Stimulated activated memory B cell treated with anti-CD40 and anti-IgM and Interleukin-4, amounts not matched to agents 10 μg/mL and 1 μg/mL and 100 μg/mL, for 72 hours (primary cell): ENCODE measurements at regions not wholly inside any gene's neighbourhood (a gene's known extent, or its start where the extent isn't known, plus 50 kb on each side); places are given as distances from the start of the nearest gene placed in this dataset.
"Not testable (repeated sequence)": the region's sequence is repeated elsewhere in the genome, so short reads cannot be mapped to it uniquely, and the experiment has no call there.

Experiments
- ATAC-seq: fragments of 150-1000 bp; cut with Tn5 transposase; 2 replicates; pipeline ENCODE4 v1.10.0; 2021
- H3K27ac Mint-ChIP-seq: one replicate; pipeline ENCODE4 v1.8.0; 2022; ENCODE audit warnings: mild to moderate bottlenecking, mixed read lengths
- H3K27me3 Mint-ChIP-seq: one replicate; pipeline ENCODE4 v1.8.0; 2022; ENCODE audit warnings: mixed read lengths
- H3K36me3 Mint-ChIP-seq: one replicate; pipeline ENCODE4 v1.8.0; 2022; ENCODE audit warnings: mixed read lengths
- H3K4me1 Mint-ChIP-seq: one replicate; pipeline ENCODE4 v1.8.0; 2022; ENCODE audit warnings: mixed read lengths
- H3K4me3 Mint-ChIP-seq: one replicate; pipeline ENCODE4 v1.8.0; 2022; ENCODE audit warnings: mild to moderate bottlenecking, moderate library complexity, mixed read lengths
- H3K9me3 Mint-ChIP-seq: one replicate; pipeline ENCODE4 v1.8.0; 2022; ENCODE audit warnings: mixed read lengths

DNA sequence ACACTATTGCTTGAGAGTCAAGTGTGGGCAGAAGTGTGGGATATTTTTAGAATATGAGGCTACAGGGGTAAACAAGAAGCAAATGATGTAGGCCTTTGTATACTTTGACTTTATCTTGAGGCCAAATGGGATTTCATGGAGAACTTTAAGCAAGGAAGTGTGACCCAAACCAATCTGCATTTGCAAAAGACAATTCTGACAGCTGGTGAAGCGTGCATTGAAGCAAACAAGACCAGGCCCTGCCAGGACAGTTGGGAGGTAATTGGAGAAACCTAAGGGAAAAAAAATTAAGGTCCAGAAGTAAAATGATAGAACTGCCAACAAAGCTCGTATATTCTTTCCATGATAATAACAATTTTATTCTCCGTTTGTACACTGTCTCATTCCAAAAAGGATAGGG is 168.3 kb downstream of the TM2D1 start:
- Mint-ChIP-seq H3K27ac (no peak overlapping the region), H3K27me3 (peaks cover 9% of the 10 kb centered on the region), H3K4me1 (no peaks in the 10 kb centered on the region), H3K36me3 (no peaks in the 10 kb centered on the region), H3K4me3 (no peak overlapping the region), H3K9me3 (peaks cover 4% of the 10 kb centered on the region)
- ATAC-seq = no peak

DNA sequence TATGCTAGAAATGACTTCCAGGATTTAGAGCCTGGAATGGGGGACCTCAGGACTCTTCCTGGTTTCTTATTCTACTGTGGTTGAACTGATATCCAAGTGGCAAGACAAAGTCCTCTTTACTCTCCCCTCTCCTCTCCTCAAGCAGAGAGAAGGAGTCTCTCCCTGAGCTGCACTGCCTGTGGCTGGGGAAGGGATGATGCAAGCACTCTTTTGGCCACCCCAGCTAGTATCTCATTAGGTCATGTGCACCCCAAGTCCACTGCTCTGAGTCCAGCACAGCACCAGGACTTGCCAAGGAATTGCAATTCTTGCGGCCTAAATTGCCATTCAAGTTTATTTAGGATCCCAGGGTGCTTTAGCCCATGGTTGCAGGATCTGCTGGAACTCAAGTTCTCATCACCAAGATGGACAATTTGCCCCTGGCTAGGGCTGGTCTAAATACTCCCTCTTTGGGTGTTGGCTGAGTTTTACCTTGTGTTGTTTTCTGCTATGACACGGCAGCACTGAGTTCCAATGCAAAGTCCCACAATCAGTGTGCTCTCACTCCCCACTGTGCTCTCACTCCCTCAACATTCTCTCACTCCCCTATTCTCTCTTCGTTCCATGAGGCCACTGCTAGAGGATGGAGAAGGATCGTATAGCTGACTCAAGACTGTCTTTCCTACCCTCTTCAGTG is 172.2 kb downstream of the TM2D1 start:
- no peaks in the 10 kb centered on the region for H3K36me3 Mint-ChIP-seq
- no peak for ATAC-seq
- H3K4me3 Mint-ChIP-seq = no peak overlapping the region
- H3K27me3 Mint-ChIP-seq = peaks cover 35% of the 10 kb centered on the region
- H3K9me3 Mint-ChIP-seq = peaks cover 7% of the 10 kb centered on the region
- no peaks in the 10 kb centered on the region for H3K4me1 Mint-ChIP-seq
- H3K27ac Mint-ChIP-seq = no peak overlapping the region

DNA sequence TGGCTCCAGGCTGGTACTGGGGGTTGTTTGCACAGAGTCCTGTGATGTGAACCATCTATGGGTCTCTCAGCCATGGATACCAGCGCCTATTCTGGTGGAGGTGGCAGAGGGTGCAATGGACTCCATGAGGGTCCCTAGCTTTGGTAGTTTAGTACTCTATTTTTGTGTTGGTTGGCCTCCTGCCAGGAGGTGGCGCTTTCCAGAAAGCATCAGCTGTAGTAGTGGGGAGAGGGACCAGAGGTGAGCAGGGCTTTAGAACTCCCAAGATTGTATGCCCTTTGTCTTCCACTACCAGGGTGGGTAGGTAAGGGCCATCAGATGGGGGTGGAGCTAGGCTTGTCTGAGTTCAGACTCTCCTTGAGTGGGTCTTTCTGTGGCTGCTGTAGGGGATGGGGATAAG is 177.6 kb downstream of the TM2D1 start:
- Mint-ChIP-seq H3K27me3 (peaks cover 26% of the 10 kb centered on the region), H3K9me3 (peaks cover 10% of the 10 kb centered on the region)
- ATAC-seq, H3K4me1 Mint-ChIP-seq, H3K27ac Mint-ChIP-seq, H3K36me3 Mint-ChIP-seq, H3K4me3 Mint-ChIP-seq: not testable (repeated sequence)

DNA sequence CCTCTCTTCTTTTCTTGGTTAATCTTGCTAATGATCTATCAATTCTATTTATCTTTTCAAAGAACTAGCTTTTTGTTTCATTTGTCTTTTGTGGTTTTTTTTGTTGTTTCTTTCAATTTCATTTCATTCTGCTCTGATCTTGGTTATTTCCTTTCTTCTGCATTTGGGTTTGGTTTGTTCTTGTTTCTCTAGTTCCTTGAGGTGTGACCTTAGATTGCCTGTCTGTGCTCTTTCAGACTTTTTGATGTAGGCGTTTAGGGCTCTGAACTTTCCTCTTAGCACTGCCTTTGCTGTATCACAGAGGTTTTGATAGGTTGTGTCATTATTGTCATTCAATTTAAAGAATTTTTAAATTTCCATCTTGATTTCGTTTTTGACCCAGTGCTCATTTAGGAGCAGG is 180.1 kb downstream of the TM2D1 start:
- not testable (repeated sequence) for H3K4me1 Mint-ChIP-seq, H3K27ac Mint-ChIP-seq, ATAC-seq, H3K9me3 Mint-ChIP-seq, H3K4me3 Mint-ChIP-seq, H3K36me3 Mint-ChIP-seq
- H3K27me3 Mint-ChIP-seq = peaks cover 12% of the 10 kb centered on the region

DNA sequence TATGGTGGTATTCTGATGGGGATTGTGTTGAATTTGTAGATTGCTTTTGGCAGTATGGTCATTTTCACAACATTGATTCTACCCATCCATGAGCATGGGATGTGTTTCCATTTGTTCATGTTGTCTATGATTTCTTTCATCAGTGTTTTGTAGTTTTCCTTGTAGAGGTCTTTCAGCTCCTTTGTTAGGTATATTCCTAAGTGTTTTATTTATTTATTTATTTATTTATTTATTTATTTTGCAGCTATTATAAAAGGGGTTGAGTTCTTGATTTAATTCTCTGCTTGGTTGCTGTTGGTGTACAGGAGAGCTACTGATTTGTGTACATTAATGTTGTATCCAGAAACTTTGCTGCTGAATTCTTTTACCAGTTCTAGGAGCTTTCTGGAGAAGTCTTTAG is 181.4 kb downstream of the TM2D1 start:
- not testable (repeated sequence) for H3K9me3 Mint-ChIP-seq, H3K4me1 Mint-ChIP-seq, H3K27me3 Mint-ChIP-seq, H3K27ac Mint-ChIP-seq, ATAC-seq, H3K4me3 Mint-ChIP-seq, H3K36me3 Mint-ChIP-seq

DNA sequence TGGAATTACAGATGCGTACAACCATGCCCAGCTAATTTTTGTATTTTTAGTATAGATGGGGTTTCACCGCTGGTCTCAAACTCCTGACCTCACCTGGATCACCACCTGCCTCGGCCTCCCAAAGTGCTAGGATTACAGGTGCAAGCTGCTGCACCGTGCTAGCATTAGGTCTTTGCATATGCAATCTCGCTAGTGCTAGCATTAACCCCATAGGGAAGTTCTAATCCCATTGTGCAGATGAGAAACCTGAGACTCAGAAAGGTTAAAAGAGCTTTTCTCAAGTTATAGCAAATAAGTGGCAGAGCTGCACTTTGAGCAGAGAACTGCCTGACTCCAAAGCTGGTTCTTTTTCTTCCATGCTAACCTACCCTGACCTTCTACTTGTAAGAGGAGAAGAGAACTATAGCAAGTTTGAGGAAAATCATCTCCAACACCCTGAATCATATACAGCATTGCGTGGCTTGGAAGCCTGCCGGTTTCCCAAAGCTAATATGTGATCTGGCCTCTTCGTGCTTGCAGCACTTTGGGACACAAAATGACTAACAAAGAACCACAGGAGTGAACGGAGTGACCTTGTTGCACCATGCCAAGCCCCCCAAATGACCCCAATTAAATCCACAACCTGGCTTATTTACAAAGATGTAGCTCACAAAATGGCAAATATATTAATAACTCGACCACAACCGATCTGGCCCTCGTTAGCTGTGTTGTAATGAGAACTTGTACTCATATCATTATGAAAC is 185.1 kb downstream of the TM2D1 start:
- H3K36me3 Mint-ChIP-seq = no peaks in the 10 kb centered on the region

DNA sequence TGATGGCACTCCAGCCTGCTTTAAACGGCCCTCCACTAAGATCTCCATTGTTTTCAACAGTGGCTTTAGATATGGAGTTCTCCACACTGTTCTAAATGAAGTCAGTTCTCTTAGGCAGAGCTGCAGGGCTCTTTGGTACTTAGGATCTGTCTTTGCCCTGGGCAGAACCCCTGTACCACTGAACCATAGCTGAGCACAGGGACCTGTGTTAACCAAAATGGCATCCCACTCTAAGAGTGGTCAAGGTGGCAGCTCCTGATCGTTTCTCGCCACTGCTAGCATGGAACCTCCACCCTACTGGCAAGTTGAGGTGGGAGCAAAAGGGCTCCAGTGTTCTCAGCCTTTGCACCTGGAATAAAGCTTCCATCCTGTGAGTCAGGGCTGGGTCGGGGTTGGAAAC is 186.7 kb downstream of the TM2D1 start:
- Mint-ChIP-seq H3K27ac (no peak overlapping the region), H3K36me3 (no peaks in the 10 kb centered on the region), H3K4me1 (no peaks in the 10 kb centered on the region), H3K9me3 (peaks cover 3% of the 10 kb centered on the region), H3K4me3 (no peak overlapping the region), H3K27me3 (no peaks in the 10 kb centered on the region)
- no peak for ATAC-seq

More for the DNA sequence above, 185.1 kb downstream of the TM2D1 start:
- Mint-ChIP-seq H3K4me3 (no peak overlapping the region), H3K27me3 (no peaks in the 10 kb centered on the region), H3K4me1 (peaks cover 4% of the 10 kb centered on the region), H3K27ac (no peak overlapping the region), H3K9me3 (peaks cover 6% of the 10 kb centered on the region)
- ATAC-seq = no peak

DNA sequence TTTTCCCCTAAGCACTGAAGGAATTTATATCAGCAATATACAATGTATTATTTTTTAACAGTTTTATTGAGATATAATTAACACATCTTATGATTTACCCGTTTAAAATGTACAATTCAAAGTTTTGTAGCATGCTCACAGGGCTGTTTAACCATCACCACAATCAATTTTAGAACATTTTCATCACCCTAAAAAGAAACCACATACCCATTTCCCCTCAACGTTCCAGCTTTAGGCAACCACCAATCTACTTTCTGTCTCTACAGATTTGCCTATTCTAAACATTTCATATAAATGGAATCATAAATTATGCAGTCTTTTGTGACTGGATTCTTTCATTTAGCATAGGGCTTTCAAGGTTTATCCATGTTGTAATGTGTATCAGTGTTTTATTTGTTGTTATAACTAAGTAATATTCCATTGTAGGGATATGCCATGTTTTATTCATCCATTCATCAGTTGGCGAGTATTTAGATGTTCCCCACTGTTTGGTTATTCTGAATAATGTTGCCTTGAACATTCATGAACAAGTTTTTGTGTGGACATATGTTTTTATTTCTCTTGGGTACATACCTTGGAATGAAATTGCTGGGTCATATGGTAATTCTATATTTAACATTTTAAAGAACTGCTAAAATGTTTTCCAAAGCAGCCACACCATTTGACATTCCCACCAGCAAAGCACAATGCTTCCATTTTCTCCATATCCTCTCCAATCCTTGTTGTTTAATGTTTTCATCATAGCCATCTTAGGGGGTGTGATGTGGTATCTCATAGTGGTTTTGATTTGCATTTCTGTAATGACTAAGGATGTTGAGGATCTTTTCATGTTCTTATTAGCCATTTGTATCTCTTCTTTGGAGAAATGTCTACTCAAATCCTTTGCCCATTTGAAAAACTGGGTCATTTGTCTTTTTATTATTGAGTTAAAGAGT is 188.5 kb downstream of the TM2D1 start:
- Mint-ChIP-seq H3K27ac (no peak overlapping the region), H3K36me3 (no peaks in the 10 kb centered on the region), H3K4me3 (no peak overlapping the region), H3K4me1 (no peaks in the 10 kb centered on the region), H3K9me3 (no peaks in the 10 kb centered on the region), H3K27me3 (no peaks in the 10 kb centered on the region)
- no peak for ATAC-seq

DNA sequence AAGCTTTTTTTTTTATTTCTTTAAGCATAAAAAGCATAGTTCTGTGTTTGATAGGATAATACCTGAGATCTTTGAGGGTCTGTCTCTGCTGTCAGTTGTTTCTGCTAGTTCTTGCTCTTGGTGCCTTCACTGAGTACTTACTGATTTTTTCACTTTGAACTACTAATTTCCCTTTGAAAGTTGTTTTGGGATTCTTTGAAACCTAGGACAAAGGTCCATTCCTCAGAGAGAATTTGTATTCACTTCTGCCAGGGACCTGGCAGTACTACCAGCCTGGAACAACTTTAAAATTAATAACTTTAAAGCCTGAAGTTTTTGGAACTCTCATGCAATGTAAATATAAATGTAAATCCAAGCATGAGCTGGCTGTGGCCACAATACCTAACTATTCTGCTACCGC is 190.1 kb downstream of the TM2D1 start:
- Mint-ChIP-seq H3K4me3 (no peak overlapping the region), H3K9me3 (no peaks in the 10 kb centered on the region), H3K27ac (no peak overlapping the region), H3K27me3 (peaks cover 6% of the 10 kb centered on the region), H3K4me1 (no peaks in the 10 kb centered on the region), H3K36me3 (no peaks in the 10 kb centered on the region)
- ATAC-seq = no peak

DNA sequence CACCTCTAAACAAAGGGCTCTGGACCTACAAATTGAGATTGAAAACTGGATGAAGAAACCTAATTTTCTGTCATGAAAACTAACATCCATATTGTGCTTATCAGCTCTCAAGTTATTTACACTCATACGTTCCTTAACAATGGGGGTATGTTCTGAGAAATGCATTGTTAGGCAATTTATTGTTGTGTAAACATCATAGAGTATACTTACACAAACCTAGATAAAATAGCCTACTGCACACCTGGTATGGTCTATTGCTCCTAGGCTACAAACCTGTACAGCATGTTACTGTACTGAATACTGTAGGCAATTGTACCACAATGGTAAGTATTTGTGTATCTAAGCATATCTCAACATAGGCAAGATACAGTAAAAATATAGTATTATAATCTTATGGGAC is 191.4 kb downstream of the TM2D1 start:
- no peak overlapping the region for H3K27ac Mint-ChIP-seq
- H3K36me3 Mint-ChIP-seq = no peaks in the 10 kb centered on the region
- ATAC-seq = no peak
- no peak overlapping the region for H3K4me3 Mint-ChIP-seq
- no peaks in the 10 kb centered on the region for H3K4me1 Mint-ChIP-seq
- no peaks in the 10 kb centered on the region for H3K9me3 Mint-ChIP-seq
- H3K27me3 Mint-ChIP-seq = peaks cover 6% of the 10 kb centered on the region

DNA sequence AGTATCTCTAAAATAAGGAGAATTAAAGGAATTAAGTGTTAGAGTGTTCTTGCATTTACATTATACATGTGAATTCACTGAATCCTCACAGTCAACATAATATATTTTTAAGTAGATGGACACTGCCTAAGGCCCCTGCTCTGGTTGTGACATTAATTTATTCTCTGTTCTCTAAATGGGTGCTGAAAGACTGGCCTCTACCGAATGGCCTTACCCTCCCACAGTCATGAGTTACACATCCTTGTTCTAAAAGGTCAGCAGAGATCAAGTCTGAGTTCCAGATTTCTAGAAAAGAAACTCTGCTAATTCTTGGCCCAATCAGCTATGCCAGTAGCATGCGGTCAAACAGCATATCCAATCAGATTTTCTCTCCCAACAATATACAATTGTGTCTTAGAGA is 193.2 kb downstream of the TM2D1 start:
- ATAC-seq = peak; percentile 35
- no peaks in the 10 kb centered on the region for H3K9me3 Mint-ChIP-seq
- H3K4me1 Mint-ChIP-seq = no peaks in the 10 kb centered on the region
- H3K4me3 Mint-ChIP-seq = no peak overlapping the region
- no peak overlapping the region for H3K27ac Mint-ChIP-seq
- H3K27me3 Mint-ChIP-seq = peaks cover 10% of the 10 kb centered on the region
- H3K36me3 Mint-ChIP-seq = no peaks in the 10 kb centered on the region

DNA sequence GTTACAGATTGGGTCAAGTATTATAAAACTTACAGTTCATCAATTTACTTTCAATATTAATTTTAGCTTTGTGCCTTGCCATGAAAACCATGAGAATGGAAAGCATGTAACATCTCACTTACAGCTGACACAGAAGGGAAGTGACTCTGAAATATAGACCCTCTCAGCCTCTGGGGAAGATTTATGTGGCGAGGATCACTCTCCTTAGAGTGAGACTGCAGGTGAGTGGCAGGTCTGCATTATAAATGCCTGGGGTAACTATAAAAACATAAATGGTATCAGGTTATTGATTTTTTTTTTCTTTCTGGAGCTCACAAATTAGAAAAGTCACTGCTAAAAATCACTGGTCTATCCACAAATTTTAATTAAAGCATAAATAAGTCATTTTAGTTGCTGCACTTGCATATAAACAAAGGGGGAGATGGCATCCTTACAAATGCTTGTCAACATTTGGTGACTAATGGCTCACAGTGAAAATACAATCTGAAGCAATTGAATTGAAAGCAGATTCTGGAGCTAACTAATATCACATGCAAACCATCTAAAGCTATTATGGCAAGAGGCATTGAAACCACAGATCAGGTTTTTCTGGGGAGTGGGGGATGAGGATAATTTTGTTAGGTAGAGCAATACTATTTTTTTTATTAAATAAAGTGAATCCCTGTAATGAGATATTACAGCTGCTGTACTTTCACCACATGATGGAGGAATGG is 200.9 kb downstream of the TM2D1 start:
- Mint-ChIP-seq H3K27ac (no peak overlapping the region), H3K9me3 (no peaks in the 10 kb centered on the region), H3K4me1 (no peaks in the 10 kb centered on the region), H3K36me3 (no peaks in the 10 kb centered on the region), H3K27me3 (peaks cover 31% of the 10 kb centered on the region), H3K4me3 (no peak overlapping the region)
- no peak for ATAC-seq

DNA sequence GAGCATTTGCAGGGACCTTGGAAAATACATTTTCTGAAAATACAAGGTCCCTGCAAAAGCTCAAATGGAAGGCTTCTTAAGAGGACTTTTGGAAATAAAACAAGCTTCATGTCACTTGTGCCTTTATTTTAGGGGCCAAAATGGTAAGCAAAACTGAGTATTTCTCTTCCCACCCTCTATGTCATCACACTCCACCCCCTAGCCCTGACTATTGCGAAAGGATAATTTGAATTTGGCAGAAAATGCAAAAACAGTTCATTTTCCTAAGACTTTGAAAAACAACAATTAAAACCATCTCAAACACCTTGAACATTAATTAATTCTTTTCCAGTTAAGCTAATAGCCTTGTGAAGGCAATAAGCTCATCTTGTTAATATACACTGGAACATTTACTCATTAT is 201.7 kb downstream of the TM2D1 start:
- Mint-ChIP-seq H3K27me3 (peaks cover 31% of the 10 kb centered on the region), H3K4me1 (no peaks in the 10 kb centered on the region), H3K36me3 (no peaks in the 10 kb centered on the region), H3K27ac (no peak overlapping the region), H3K9me3 (no peaks in the 10 kb centered on the region), H3K4me3 (no peak overlapping the region)
- no peak for ATAC-seq

DNA sequence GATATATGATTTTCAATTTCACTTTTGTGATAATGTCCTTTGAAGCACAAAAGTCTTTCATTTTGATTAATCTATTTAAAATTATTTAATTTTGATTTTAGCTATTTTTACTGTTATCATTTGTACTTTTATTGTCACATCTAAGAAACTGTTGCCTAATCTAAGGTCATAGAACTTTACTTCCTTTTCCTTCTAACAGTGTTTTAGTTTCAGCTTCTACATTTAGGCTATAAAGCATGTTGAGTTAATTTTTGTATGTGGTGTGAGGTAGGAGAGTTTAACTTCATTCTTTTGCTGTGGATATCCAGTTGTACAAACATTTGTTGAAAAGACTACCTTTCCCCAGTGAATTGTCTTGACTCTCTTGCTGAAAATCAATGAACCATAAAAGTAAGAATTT is 204.5 kb downstream of the TM2D1 start:
- Mint-ChIP-seq H3K4me3 (no peak overlapping the region), H3K36me3 (no peaks in the 10 kb centered on the region), H3K4me1 (no peaks in the 10 kb centered on the region), H3K27ac (no peak overlapping the region), H3K27me3 (peaks cover 22% of the 10 kb centered on the region), H3K9me3 (no peaks in the 10 kb centered on the region)
- ATAC-seq = no peak

DNA sequence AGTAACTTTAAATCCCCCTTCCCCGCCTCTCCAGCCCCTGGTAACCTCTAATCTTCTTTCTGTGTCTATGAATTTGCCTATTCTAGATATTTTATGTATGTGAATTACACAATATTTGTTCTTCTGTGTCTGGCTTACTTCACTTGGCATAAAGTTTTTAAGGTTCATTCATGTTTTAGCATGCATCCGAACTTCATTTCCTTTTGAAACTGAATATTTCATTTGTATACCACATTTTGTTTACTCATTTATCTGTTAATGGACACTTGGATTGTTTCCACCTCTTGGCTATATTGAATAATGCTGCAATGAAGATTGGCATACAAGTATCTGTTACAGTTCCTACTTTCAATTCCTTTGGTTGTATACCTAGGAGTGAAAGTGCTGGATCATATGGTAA is 205.3 kb downstream of the TM2D1 start:
- no peak overlapping the region for H3K27ac Mint-ChIP-seq
- no peaks in the 10 kb centered on the region for H3K9me3 Mint-ChIP-seq
- H3K4me3 Mint-ChIP-seq = no peak overlapping the region
- no peak for ATAC-seq
- H3K27me3 Mint-ChIP-seq = peaks cover 19% of the 10 kb centered on the region
- H3K36me3 Mint-ChIP-seq = no peaks in the 10 kb centered on the region
- H3K4me1 Mint-ChIP-seq = no peaks in the 10 kb centered on the region
